Activated CD4-positive, alpha-beta T cell treated with anti-CD3 and anti-CD28 coated beads, Interleukin-2, Interleukin-6, amounts not matched to agents 100 ng/mL and 50 ng/mL, durations not matched to agents 16 hours and 8 hours (primary cell): ENCODE measurements at regions not wholly inside any gene's neighbourhood (a gene's known extent, or its start where the extent isn't known, plus 50 kb on each side); places are given as distances from the start of the nearest gene placed in this dataset.

Source experiments
- DNase-seq: peaks from one replicate; pipeline ENCODE4 v3.0.0-alpha.2; 2020

- no peak for DNase-seq
Measured at GRCh38 chr1:14545422-14546025, 53.0 kb upstream of the KAZN start.

DNA sequence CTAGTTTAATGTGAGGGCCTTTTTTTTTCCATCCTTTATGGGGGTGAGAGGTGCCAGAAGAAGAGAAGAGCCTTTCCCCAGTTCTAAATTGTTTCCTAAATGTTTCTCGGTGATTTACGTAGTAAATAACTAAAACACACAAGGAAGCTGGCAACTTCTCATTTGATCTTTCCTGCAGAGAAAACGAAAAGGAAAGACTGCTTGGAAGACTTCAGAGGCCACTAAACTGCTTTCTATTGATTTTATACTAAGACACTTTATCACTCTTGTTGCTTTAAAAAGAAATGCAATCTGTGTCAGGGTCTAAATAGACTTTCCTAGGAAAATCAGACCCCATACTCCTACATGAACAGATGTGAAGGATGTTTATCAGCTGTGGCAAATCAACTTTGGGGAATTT is 52.1 kb upstream of the KAZN start:
- DNase-seq = no peak
